ENCODE measurements at regions not wholly inside any gene's neighbourhood (a gene's known extent, or its start where the extent isn't known, plus 50 kb on each side); places are given as distances from the start of the nearest gene placed in this dataset.

GRCh38 chr2:19300961-19301360 lies 57.5 kb downstream of the OSR1 start:
- H3K27me3 ChIP-seq, result no peaks in the 10 kb centered on the region
- WGBS, 2 donors, result 88 to 92% methylated on average over 2 of the region's 2 CpGs
- H3K36me3 ChIP-seq, result no peaks in the 10 kb centered on the region
- no peak for DNase-seq (ENCODE audit: low spot score in 2 of 2)
- TF ChIP-seq POLR2A (IDR thresholded peaks at IDR 0.05) (no peak), EP300 (IDR thresholded peaks at IDR 0.05) (no peak)
- TF ChIP-seq, protein P1, sequence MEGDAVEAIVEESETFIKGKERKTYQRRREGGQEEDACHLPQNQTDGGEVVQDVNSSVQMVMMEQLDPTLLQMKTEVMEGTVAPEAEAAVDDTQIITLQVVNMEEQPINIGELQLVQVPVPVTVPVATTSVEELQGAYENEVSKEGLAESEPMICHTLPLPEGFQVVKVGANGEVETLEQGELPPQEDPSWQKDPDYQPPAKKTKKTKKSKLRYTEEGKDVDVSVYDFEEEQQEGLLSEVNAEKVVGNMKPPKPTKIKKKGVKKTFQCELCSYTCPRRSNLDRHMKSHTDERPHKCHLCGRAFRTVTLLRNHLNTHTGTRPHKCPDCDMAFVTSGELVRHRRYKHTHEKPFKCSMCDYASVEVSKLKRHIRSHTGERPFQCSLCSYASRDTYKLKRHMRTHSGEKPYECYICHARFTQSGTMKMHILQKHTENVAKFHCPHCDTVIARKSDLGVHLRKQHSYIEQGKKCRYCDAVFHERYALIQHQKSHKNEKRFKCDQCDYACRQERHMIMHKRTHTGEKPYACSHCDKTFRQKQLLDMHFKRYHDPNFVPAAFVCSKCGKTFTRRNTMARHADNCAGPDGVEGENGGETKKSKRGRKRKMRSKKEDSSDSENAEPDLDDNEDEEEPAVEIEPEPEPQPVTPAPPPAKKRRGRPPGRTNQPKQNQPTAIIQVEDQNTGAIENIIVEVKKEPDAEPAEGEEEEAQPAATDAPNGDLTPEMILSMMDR (IDR thresholded peaks at IDR 0.05), result no peak
- H3K4me1 ChIP-seq, result no peaks in the 10 kb centered on the region
- H3K9me3 ChIP-seq, result no peaks in the 10 kb centered on the region
- H3K27ac ChIP-seq, result no peak overlapping the region
- H3K4me3 ChIP-seq, result no peak overlapping the region

DNA sequence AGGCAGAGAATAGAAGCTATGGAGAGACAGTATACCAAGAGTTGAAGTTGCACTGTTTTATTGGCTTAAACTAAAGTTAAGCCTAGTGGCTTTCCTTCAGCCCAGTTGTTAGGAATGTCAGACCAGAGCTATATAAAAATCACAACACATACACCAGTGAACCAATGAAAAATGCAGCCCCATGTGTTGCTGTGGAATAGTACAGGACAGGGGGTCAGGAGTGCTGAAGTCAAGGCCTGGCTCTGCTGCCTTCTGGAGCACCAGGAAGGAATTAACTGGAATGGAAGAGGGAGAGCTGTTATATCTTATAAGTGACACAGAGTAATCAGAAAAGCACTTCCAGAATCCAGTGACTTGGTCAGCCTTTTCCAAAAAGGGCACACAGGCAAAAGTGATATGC lies 58.9 kb downstream of the OSR1 start:
- TF ChIP-seq EP300 (IDR thresholded peaks at IDR 0.05), result no peak
- TF ChIP-seq POLR2A (IDR thresholded peaks at IDR 0.05), result no peak
- H3K9me3 ChIP-seq, result no peaks in the 10 kb centered on the region
- H3K36me3 ChIP-seq, result no peaks in the 10 kb centered on the region
- H3K4me3 ChIP-seq, result no peak overlapping the region
- no peak overlapping the region for H3K27ac ChIP-seq
- no peak for DNase-seq (ENCODE audit: low spot score in 2 of 2)
- H3K27me3 ChIP-seq, result no peaks in the 10 kb centered on the region
- no peaks in the 10 kb centered on the region for H3K4me1 ChIP-seq

DNA sequence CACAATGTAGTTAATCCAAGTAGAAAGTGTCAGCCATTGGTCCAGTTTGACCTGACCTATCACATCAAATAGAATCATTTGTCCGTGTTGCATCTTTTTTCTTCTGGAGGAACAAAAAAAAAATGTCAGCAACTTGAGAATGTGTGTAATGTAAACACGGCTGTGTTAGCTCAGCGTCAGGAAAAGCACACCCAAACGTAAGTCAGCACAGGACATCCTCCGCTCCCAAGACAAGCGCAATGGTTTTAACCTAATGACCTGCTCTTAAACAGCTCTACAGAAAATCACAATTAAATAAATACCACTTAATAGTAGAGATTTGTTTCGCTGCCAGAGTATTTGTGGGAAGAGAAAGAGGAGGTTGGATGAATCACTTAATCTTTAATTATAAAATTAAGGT lies 59.4 kb downstream of the OSR1 start:
- Histone ChIP-seq H3K4me1 (no peaks in the 10 kb centered on the region), H3K27me3 (no peaks in the 10 kb centered on the region), H3K4me3 (no peak overlapping the region), H3K9me3 (no peaks in the 10 kb centered on the region), H3K36me3 (no peaks in the 10 kb centered on the region), H3K27ac (no peak overlapping the region)
- WGBS, 2 donors, result 64 to 65% methylated on average over 7 of the region's 7 CpGs
- no peak for DNase-seq (ENCODE audit: low spot score in 2 of 2)
- TF ChIP-seq, protein P1 (IDR thresholded peaks at IDR 0.05), result no peak
- TF ChIP-seq EP300 (IDR thresholded peaks at IDR 0.05) (no peak), POLR2A (IDR thresholded peaks at IDR 0.05) (no peak)

GRCh38 chr2:19297716-19298115 lies 60.7 kb downstream of the OSR1 start:
- no peak overlapping the region for H3K4me3 ChIP-seq
- H3K9me3 ChIP-seq, result no peaks in the 10 kb centered on the region
- no peak overlapping the region for H3K27ac ChIP-seq
- H3K4me1 ChIP-seq, result no peaks in the 10 kb centered on the region
- no peaks in the 10 kb centered on the region for H3K36me3 ChIP-seq
- DNase-seq (ENCODE audit: low spot score in 2 of 2), result no peak
- no peaks in the 10 kb centered on the region for H3K27me3 ChIP-seq
- 76 to 78% methylated on average over 7 of the region's 7 CpGs for WGBS, 2 donors
- TF ChIP-seq EP300 (IDR thresholded peaks at IDR 0.05), result no peak
- TF ChIP-seq POLR2A (IDR thresholded peaks at IDR 0.05), result no peak
- TF ChIP-seq, protein P1 (IDR thresholded peaks at IDR 0.05), result no peak

GRCh38 chr2:19295998-19296502 lies 62.4 kb downstream of the OSR1 start:
- DNase-seq (ENCODE audit: low spot score in 2 of 2), result no peak
- TF ChIP-seq, protein P1 (IDR thresholded peaks at IDR 0.05), result no peak
- TF ChIP-seq EP300 (IDR thresholded peaks at IDR 0.05), result no peak
- no peak for TF ChIP-seq POLR2A (IDR thresholded peaks at IDR 0.05)
- no peaks in the 10 kb centered on the region for H3K36me3 ChIP-seq
- H3K27me3 ChIP-seq, result no peaks in the 10 kb centered on the region
- 96 to 99% methylated on average over 3 of the region's 3 CpGs for WGBS, 2 donors
- H3K4me3 ChIP-seq, result no peak overlapping the region
- H3K4me1 ChIP-seq, result peaks cover 0 to 6% (median 0%) of the 10 kb centered on the region in 4 donors
- no peaks in the 10 kb centered on the region for H3K9me3 ChIP-seq
- H3K27ac ChIP-seq, result no peak overlapping the region

- TF ChIP-seq POLR2A (IDR thresholded peaks at IDR 0.05) (no peak), EP300 (IDR thresholded peaks at IDR 0.05) (no peak)
- TF ChIP-seq, protein P1 (IDR thresholded peaks at IDR 0.05), result no peak
- DNase-seq (ENCODE audit: low spot score in 2 of 2), result no peak
- H3K9me3 ChIP-seq, result no peaks in the 10 kb centered on the region
- peaks cover 0 to 6% (median 0%) of the 10 kb centered on the region in 4 donors for H3K4me1 ChIP-seq
- no peak overlapping the region for H3K27ac ChIP-seq
- H3K27me3 ChIP-seq, result no peaks in the 10 kb centered on the region
- H3K36me3 ChIP-seq, result no peaks in the 10 kb centered on the region
- no peak overlapping the region for H3K4me3 ChIP-seq
- 81 to 88% methylated on average over 5 of the region's 5 CpGs for WGBS, 2 donors
These were observed 66.4 kb downstream of the OSR1 start for GRCh38 chr2:19292007-19292406.
